Ovary (tissue), 3 donors: ENCODE measurements at regions not wholly inside any gene's neighbourhood (a gene's known extent, or its start where the extent isn't known, plus 50 kb on each side); places are given as distances from the start of the nearest gene placed in this dataset.

Source experiments
- CTCF ChIP-seq, 3 donors: fragments of 450-650 bp in 2 of 3; fragments of 200-600 bp in 1 of 3; IDR thresholded peaks; one replicate each; pipeline versions ENCODE4 v1.5.1 to v1.8.0; 2016 to 2022; ENCODE audit warnings: antibody characterized with exemption in 3 of 3, mild to moderate bottlenecking in 1 of 3
- EP300 ChIP-seq: sonication (generic); formaldehyde crosslinking; IDR thresholded peaks from one replicate; pipeline ENCODE4 v1.6.1; 2017; ENCODE audit warnings: antibody characterized with exemption
- POLR2A ChIP-seq: fragments of 450-650 bp; IDR thresholded peaks from one replicate; pipeline ENCODE4 v1.6.1; 2017; ENCODE audit warnings: antibody characterized with exemption, mild to moderate bottlenecking, moderate library complexity
- donor health status: DM: no; HTN: no; CAD: no.

GRCh38 chr3:132090921-132091320 is 56.1 kb upstream of the CPNE4 start:
- no peak for TF ChIP-seq POLR2A
- no peak for TF ChIP-seq CTCF (IDR thresholded peaks at IDR 0.05)
- TF ChIP-seq EP300: no peak
